Left kidney (tissue), 1 donor: ENCODE measurements at regions not wholly inside any gene's neighbourhood (a gene's known extent, or its start where the extent isn't known, plus 50 kb on each side); places are given as distances from the start of the nearest gene placed in this dataset.
A peak's percentile ranks its signal among the peaks of the same experiment; 100 is the strongest.

Source experiments
- DNase-seq: peaks from one replicate; pipeline ENCODE4 v3.0.0-alpha.2; 2013

- no peak for DNase-seq
These were observed 65.7 kb downstream of the UNC5CL start for GRCh38 chr6:40973304-40973703.

- no peak for DNase-seq
These were observed 66.2 kb downstream of the UNC5CL start for GRCh38 chr6:40972814-40973213.

GRCh38 chr6:40972190-40972589, 66.8 kb downstream of the UNC5CL start:
- DNase-seq, result no peak

- no peak for DNase-seq
These were observed 70.3 kb downstream of the UNC5CL start for GRCh38 chr6:40968620-40969164.

- no peak for DNase-seq
These were observed 72.2 kb downstream of the UNC5CL start for GRCh38 chr6:40966860-40967259.

GRCh38 chr6:40965046-40965445, 74.0 kb downstream of the UNC5CL start:
- DNase-seq, result no peak

GRCh38 chr6:40963019-40963418, 76.0 kb downstream of the UNC5CL start:
- DNase-seq, result no peak

- no peak for DNase-seq
These were observed 76.8 kb downstream of the UNC5CL start for GRCh38 chr6:40962241-40962640.

GRCh38 chr6:40961831-40962230, 77.2 kb downstream of the UNC5CL start:
- DNase-seq, result no peak

GRCh38 chr6:40960742-40961430, 78.1 kb downstream of the UNC5CL start:
- no peak for DNase-seq

GRCh38 chr6:40959781-40960327, 79.2 kb downstream of the UNC5CL start:
- no peak for DNase-seq

- DNase-seq, result no peak
These were observed 80.3 kb downstream of the UNC5CL start for GRCh38 chr6:40958738-40959137.

- peak; percentile 20 for DNase-seq
These were observed 81.2 kb downstream of the UNC5CL start for GRCh38 chr6:40957616-40958492.

GRCh38 chr6:40956936-40957335, 82.1 kb downstream of the UNC5CL start:
- DNase-seq, result no peak

GRCh38 chr6:40955178-40955545, 83.9 kb downstream of the UNC5CL start:
- no peak for DNase-seq

- no peak for DNase-seq
These were observed 84.4 kb downstream of the UNC5CL start for GRCh38 chr6:40954446-40955177.

GRCh38 chr6:40953486-40953885, 85.5 kb downstream of the UNC5CL start:
- no peak for DNase-seq

- no peak for DNase-seq
These were observed 87.9 kb downstream of the UNC5CL start for GRCh38 chr6:40950986-40951698.

- DNase-seq, result no peak
These were observed 90.5 kb downstream of the UNC5CL start for GRCh38 chr6:40948570-40948969.

GRCh38 chr6:40947876-40948526, 91.0 kb downstream of the UNC5CL start:
- no peak for DNase-seq

GRCh38 chr6:40946738-40947301, 92.2 kb downstream of the UNC5CL start:
- no peak for DNase-seq
